ENCODE measurements at regions not wholly inside any gene's neighbourhood (a gene's known extent, or its start where the extent isn't known, plus 50 kb on each side); places are given as distances from the start of the nearest gene placed in this dataset.

DNA sequence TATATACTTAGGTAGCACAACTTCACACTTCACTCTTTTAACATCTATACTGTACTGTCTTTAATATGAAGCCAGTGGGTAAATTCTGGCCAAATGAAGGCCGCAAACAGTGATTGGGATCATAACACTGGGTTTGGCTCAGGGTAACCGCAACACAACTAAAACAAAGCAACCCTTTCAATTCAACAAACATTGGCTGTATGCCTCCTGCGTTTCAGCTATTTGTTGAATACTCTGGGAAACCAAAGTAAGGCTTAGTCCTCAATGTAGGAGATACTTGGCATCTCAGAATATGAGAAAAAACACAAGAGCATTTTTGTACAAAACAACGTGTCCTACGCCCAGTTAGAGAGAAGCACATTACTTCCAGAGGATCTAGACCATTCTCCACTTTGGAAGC, 693.3 kb upstream of the KLHL29 start:
- Mint-ChIP-seq H3K4me1 (peaks cover 20% of the 10 kb centered on the region), H3K4me3 (no peak overlapping the region), H3K27ac (no peak overlapping the region), H3K36me3 (no peaks in the 10 kb centered on the region), H3K9me3 (peaks cover 3% of the 10 kb centered on the region; the same call in 1 of the 2 replicates), H3K27me3 (ENCODE audit: low read depth) (peaks cover 32% of the 10 kb centered on the region)
- POLR2A ChIA-PET = no interaction called here
- CTCF ChIA-PET = no interaction called here
- DNase-seq (ENCODE audit: low spot score) = no peak
- no peak for ATAC-seq
- TF ChIP-seq NR3C1 (CRISPR knock-in tag; conservative IDR thresholded peaks at IDR 0.05; ENCODE audit: low read depth) (no peak), IRF2 (CRISPR knock-in tag; IDR thresholded peaks at IDR 0.05; ENCODE audit: borderline replicate concordance, low read depth) (no peak), OVOL2 (CRISPR knock-in tag; IDR thresholded peaks at IDR 0.05; ENCODE audit: borderline replicate concordance) (no peak), SMAD3 (CRISPR knock-in tag; IDR thresholded peaks at IDR 0.05; ENCODE audit: borderline replicate concordance) (no peak), TP53 (CRISPR knock-in tag; IDR thresholded peaks at IDR 0.05) (no peak)
- TF ChIP-seq, protein P1, sequence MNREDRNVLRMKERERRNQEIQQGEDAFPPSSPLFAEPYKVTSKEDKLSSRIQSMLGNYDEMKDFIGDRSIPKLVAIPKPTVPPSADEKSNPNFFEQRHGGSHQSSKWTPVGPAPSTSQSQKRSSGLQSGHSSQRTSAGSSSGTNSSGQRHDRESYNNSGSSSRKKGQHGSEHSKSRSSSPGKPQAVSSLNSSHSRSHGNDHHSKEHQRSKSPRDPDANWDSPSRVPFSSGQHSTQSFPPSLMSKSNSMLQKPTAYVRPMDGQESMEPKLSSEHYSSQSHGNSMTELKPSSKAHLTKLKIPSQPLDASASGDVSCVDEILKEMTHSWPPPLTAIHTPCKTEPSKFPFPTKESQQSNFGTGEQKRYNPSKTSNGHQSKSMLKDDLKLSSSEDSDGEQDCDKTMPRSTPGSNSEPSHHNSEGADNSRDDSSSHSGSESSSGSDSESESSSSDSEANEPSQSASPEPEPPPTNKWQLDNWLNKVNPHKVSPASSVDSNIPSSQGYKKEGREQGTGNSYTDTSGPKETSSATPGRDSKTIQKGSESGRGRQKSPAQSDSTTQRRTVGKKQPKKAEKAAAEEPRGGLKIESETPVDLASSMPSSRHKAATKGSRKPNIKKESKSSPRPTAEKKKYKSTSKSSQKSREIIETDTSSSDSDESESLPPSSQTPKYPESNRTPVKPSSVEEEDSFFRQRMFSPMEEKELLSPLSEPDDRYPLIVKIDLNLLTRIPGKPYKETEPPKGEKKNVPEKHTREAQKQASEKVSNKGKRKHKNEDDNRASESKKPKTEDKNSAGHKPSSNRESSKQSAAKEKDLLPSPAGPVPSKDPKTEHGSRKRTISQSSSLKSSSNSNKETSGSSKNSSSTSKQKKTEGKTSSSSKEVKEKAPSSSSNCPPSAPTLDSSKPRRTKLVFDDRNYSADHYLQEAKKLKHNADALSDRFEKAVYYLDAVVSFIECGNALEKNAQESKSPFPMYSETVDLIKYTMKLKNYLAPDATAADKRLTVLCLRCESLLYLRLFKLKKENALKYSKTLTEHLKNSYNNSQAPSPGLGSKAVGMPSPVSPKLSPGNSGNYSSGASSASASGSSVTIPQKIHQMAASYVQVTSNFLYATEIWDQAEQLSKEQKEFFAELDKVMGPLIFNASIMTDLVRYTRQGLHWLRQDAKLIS (CRISPR knock-in tag; IDR thresholded peaks at IDR 0.05; ENCODE audit: borderline replicate concordance) = no peak
- TF ChIP-seq, protein P2, sequence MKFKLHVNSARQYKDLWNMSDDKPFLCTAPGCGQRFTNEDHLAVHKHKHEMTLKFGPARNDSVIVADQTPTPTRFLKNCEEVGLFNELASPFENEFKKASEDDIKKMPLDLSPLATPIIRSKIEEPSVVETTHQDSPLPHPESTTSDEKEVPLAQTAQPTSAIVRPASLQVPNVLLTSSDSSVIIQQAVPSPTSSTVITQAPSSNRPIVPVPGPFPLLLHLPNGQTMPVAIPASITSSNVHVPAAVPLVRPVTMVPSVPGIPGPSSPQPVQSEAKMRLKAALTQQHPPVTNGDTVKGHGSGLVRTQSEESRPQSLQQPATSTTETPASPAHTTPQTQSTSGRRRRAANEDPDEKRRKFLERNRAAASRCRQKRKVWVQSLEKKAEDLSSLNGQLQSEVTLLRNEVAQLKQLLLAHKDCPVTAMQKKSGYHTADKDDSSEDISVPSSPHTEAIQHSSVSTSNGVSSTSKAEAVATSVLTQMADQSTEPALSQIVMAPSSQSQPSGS (CRISPR knock-in tag; IDR thresholded peaks at IDR 0.05; ENCODE audit: borderline replicate concordance, low read depth) = no peak
- TF ChIP-seq, protein P3, sequence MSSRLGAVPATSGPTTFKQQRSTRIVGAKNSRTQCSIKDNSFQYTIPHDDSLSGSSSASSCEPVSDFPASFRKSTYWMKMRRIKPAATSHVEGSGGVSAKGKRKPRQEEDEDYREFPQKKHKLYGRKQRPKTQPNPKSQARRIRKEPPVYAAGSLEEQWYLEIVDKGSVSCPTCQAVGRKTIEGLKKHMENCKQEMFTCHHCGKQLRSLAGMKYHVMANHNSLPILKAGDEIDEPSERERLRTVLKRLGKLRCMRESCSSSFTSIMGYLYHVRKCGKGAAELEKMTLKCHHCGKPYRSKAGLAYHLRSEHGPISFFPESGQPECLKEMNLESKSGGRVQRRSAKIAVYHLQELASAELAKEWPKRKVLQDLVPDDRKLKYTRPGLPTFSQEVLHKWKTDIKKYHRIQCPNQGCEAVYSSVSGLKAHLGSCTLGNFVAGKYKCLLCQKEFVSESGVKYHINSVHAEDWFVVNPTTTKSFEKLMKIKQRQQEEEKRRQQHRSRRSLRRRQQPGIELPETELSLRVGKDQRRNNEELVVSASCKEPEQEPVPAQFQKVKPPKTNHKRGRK (CRISPR knock-in tag; IDR thresholded peaks at IDR 0.05; ENCODE audit: borderline replicate concordance) = no peak
- TF ChIP-seq, protein P4, sequence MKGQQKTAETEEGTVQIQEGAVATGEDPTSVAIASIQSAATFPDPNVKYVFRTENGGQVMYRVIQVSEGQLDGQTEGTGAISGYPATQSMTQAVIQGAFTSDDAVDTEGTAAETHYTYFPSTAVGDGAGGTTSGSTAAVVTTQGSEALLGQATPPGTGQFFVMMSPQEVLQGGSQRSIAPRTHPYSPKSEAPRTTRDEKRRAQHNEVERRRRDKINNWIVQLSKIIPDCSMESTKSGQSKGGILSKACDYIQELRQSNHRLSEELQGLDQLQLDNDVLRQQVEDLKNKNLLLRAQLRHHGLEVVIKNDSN (CRISPR knock-in tag; IDR thresholded peaks at IDR 0.05) = no peak
- TF ChIP-seq, protein P5, sequence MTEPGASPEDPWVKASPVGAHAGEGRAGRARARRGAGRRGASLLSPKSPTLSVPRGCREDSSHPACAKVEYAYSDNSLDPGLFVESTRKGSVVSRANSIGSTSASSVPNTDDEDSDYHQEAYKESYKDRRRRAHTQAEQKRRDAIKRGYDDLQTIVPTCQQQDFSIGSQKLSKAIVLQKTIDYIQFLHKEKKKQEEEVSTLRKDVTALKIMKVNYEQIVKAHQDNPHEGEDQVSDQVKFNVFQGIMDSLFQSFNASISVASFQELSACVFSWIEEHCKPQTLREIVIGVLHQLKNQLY (CRISPR knock-in tag; IDR thresholded peaks at IDR 0.05) = no peak
- TF ChIP-seq, protein P6, sequence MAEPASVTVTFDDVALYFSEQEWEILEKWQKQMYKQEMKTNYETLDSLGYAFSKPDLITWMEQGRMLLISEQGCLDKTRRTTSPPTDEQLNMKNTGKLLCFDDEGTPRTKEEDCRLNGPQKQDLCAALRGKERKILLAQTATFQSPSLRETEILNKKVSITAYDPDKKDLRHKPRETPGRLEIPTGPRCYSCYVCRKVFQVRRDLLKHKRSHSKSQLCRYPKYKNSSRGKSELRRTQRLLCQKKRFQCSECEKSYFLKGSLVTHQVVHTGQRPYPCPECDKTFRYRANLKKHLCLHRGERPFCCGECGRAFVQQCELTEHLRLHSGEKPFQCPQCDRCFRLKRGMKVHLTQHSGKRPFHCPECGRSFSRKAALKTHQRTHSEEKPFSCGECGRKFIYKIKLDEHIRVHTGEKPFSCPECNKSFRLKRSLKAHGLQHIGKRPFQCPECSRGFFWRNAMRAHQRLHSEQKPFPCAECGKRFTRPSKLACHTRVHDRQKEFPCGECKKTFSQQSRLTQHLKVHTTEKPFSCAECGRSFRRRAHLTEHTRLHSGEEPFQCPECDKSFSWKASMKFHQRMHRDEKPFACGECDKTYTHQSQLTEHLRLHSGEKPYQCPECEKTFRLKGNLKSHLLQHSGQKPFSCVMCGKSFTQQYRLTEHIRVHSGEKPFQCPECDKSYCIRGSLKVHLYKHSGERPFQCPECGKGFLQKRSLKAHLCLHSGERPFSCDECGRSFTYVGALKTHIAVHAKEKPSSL (CRISPR knock-in tag; conservative IDR thresholded peaks at IDR 0.05) = no peak
- TF ChIP-seq, protein P7, sequence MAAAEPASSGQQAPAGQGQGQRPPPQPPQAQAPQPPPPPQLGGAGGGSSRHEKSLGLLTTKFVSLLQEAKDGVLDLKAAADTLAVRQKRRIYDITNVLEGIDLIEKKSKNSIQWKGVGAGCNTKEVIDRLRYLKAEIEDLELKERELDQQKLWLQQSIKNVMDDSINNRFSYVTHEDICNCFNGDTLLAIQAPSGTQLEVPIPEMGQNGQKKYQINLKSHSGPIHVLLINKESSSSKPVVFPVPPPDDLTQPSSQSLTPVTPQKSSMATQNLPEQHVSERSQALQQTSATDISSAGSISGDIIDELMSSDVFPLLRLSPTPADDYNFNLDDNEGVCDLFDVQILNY (CRISPR knock-in tag; IDR thresholded peaks at IDR 0.05) = no peak

DNA sequence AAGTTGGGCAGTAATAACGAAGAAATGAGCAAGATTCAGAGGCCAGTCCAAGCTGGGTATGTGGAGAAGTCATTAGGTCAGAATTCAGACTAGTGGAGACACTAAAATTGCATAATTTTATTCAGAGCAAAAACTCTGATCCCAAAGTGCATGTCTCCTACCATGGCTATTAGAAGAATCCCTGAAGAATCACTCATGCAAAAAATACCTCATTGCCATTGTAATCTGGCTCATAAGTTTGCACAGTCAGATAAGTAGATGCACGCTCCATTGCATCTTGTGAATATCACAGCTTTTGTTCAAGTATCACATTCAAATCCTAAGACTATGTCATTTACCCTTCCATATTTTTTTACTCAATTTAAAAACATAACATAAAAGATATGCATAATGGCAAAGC, 692.2 kb upstream of the KLHL29 start:
- ChIA-PET CTCF (no interaction called here), POLR2A (no interaction called here)
- peaks cover 20% of the 10 kb centered on the region for H3K4me1 Mint-ChIP-seq
- peaks cover 36% of the 10 kb centered on the region for H3K27me3 Mint-ChIP-seq (ENCODE audit: low read depth)
- no peaks in the 10 kb centered on the region for H3K9me3 Mint-ChIP-seq
- ATAC-seq (no peak), DNase-seq (ENCODE audit: low spot score) (no peak)
- no peaks in the 10 kb centered on the region for H3K36me3 Mint-ChIP-seq
- no peak overlapping the region for H3K27ac Mint-ChIP-seq
- no peak overlapping the region for H3K4me3 Mint-ChIP-seq
- no peak for TF ChIP-seq RORB (CRISPR knock-in tag; IDR thresholded peaks at IDR 0.05)
- TF ChIP-seq, protein P8, sequence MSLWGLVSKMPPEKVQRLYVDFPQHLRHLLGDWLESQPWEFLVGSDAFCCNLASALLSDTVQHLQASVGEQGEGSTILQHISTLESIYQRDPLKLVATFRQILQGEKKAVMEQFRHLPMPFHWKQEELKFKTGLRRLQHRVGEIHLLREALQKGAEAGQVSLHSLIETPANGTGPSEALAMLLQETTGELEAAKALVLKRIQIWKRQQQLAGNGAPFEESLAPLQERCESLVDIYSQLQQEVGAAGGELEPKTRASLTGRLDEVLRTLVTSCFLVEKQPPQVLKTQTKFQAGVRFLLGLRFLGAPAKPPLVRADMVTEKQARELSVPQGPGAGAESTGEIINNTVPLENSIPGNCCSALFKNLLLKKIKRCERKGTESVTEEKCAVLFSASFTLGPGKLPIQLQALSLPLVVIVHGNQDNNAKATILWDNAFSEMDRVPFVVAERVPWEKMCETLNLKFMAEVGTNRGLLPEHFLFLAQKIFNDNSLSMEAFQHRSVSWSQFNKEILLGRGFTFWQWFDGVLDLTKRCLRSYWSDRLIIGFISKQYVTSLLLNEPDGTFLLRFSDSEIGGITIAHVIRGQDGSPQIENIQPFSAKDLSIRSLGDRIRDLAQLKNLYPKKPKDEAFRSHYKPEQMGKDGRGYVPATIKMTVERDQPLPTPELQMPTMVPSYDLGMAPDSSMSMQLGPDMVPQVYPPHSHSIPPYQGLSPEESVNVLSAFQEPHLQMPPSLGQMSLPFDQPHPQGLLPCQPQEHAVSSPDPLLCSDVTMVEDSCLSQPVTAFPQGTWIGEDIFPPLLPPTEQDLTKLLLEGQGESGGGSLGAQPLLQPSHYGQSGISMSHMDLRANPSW (CRISPR knock-in tag; conservative IDR thresholded peaks at IDR 0.05; ENCODE audit: low read depth) = no peak
- no peak for TF ChIP-seq ETV6 (CRISPR knock-in tag; IDR thresholded peaks at IDR 0.05)
- TF ChIP-seq NFE2L1 (CRISPR knock-in tag; IDR thresholded peaks at IDR 0.05) = no peak
- TF ChIP-seq, protein P9, sequence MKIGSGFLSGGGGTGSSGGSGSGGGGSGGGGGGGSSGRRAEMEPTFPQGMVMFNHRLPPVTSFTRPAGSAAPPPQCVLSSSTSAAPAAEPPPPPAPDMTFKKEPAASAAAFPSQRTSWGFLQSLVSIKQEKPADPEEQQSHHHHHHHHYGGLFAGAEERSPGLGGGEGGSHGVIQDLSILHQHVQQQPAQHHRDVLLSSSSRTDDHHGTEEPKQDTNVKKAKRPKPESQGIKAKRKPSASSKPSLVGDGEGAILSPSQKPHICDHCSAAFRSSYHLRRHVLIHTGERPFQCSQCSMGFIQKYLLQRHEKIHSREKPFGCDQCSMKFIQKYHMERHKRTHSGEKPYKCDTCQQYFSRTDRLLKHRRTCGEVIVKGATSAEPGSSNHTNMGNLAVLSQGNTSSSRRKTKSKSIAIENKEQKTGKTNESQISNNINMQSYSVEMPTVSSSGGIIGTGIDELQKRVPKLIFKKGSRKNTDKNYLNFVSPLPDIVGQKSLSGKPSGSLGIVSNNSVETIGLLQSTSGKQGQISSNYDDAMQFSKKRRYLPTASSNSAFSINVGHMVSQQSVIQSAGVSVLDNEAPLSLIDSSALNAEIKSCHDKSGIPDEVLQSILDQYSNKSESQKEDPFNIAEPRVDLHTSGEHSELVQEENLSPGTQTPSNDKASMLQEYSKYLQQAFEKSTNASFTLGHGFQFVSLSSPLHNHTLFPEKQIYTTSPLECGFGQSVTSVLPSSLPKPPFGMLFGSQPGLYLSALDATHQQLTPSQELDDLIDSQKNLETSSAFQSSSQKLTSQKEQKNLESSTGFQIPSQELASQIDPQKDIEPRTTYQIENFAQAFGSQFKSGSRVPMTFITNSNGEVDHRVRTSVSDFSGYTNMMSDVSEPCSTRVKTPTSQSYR (CRISPR knock-in tag; IDR thresholded peaks at IDR 0.05) = no peak

Measured in WTC11 (cell line).